ENCODE measurements at regions not wholly inside any gene's neighbourhood (a gene's known extent, or its start where the extent isn't known, plus 50 kb on each side); places are given as distances from the start of the nearest gene placed in this dataset.
A peak's percentile ranks its signal among the peaks of the same experiment; 100 is the strongest.

DNA sequence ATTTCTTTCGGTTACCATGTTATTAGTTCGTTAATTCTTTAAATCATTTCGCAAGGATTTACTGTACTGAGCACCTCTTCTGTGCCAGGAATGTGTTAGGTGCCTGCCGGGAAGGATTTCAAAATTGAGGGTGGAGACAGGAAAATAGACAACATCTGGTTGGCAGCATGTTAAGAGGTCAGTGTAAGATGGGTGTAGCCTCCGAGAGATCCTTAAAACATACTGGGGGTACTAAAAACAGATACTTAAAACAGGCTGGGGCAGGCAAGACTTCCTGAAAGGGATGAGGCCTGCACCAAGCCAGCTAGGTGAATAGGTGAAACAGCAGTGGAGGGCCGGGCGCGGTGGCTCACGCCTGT lies 178.0 kb upstream of the SGK1 start:
- no peak for DNase-seq (ENCODE audit: low spot score)

DNA sequence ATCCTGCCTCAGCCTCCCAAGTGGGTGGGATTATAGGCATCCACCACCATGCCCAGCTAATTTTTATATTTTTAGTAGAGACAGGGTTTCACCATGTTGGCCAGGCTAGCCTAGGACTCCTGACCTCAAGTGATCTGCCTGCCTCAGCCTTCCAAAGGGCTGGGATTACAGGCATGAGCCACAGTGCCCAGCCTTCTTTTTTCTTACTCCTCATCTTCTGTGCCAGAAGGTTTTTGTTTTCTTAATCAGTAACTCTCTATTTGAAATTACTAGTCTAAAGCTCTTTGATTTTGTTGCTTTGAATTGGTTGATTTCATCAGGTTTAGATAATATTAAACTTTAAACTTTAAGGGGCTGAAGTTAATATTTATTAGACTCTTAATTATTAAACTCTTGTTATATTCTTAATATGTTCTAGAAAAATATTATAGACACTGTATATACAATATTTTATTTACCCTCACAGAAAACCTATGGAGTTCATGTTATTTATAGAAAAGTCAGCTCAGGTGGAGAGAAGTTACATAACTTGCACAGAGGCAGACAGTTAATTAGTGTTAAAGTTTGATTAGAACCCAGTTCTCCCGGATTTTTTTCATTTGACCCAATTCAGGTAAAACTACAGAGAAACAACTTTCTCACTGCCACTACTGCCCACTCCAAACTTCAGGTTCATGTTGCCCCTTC lies 177.4 kb upstream of the SGK1 start:
- DNase-seq (ENCODE audit: low spot score) = no peak

DNA sequence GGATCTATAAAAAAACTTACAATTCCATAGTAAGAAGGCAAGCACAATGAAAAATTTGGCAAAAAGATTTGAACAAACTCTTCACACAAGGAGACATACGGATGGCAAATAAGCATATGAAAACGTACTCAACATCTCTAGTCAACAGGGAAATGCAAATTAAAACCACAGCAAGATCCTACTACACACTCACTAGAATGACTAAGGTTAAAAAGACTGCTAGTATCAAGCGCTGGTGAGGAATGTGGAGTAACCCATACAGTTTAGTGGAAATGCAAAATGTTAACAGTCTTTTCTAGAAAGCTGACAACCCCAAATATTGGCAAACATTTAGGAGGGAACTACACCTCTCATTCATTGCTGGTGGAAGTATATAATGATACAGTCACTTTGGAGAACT lies 175.9 kb upstream of the SGK1 start:
- DNase-seq (ENCODE audit: low spot score) = no peak

DNA sequence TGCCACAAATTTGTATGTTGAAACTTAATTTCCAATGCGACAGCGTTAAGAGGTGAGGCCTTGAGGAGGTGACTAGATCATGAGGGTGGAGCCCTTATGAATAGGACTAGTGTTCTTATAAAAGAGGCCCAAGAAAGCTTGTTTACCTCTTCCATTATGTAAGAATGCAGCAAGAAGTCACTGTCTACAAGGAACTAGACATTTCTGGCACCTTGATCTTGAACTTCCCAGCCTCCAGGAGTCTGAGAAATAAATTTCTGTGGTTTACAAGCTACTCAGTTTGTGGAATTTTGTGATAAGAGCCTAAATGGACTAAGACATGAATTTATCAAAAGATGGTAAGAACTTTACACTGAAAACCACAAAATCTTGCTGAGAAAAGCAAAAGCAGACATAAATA lies 173.6 kb upstream of the SGK1 start:
- peak; percentile 59 for DNase-seq (ENCODE audit: low spot score)

DNA sequence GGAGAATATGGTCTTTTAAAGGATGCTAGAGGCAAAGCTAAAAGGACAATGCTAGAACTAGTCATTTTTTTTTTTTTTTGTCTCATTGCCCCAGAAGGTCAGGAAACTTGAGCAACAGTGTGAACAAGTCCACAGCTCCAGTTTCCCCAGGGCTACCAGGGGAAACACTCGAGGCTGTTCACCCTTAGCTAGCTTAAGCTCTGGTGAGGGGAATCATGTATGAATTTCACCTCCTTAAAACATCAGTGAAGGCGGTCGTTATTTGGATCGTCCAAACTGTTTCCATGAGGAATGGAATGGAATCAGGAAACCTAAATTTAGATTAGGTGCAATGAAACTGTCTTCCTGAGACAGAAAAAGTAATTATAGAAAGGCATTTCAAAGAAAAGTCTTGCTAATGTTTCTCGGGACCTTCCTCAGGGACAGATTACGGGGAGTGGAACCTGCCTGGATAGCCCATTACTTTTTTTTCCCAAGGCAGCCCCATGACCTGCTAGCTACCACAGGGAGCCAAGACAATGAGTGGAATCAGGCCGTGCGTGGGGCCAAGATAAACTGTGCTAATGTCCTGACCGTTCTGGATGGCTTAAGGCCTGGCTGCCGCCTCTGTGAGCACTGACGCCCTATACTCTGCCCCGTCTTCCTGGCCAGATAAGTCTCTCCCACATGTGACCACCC lies 164.8 kb upstream of the SGK1 start:
- no peak for DNase-seq (ENCODE audit: low spot score)

DNA sequence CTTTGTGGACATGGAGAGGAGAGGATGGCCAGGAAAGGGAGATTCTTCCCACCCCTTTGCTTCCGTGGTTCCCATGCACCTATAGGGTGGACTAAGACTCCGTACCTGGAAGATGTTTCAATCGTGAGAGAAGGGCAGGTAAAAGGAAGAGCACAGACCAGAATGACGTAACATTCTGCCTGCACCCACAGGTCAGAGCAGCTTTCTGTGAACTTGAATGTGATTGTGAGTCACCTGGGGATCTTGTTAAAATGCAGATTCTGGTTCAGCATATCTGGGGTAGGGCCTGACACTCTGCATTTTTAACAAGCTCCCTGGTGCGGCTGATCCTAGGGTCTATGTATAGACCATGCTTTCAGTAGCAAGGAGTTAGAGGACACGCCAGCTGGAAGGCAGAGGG lies 164.1 kb upstream of the SGK1 start:
- no peak for DNase-seq (ENCODE audit: low spot score)

DNA sequence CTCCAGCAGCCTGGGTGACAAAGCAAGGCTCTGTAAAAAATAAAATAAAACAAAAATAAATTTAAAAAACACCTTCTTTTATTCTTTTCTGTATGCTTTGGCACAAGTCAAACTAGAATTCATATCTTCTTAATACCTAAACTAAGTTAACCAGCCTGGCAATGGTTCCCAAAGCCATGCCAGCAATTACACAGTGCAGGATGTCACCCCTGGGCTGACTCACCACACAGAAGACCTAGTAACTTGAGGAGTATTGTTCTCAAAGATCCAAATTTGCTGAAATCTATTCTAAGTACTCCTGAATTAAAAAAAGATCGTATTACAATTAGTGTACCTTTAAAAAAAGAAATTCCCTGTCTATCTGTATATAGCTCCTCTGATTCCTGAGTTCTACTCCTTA lies 162.7 kb upstream of the SGK1 start:
- no peak for DNase-seq (ENCODE audit: low spot score)

DNA sequence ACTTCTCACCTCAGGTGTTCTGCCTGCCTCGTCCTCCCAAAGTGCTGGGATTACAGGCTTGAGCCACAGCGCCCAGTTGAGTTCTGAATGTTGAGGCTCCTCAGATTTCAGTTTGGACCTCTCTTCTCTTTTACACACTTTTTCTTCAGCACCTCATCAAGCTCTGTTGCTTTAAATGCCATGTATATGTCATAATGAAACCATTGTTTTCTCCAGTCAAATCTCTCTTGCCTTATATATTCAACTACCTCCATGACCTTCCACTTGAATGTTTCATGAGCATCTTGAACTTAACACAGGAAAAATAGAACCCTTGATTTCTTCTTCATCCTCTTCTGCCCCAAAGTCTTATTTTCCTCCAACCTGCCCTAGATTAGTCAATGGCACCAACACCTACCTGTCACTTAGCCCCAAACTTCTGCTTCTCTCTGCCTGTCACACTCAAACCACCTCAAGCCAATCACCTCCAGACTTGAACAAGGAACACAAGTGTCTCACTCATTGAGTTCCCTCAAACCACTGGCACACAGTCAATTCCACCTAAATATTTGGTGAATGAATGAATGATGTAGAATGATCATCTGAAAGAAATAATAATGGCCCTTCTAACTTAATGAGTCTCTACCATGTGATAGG lies 161.0 kb upstream of the SGK1 start:
- no peak for DNase-seq (ENCODE audit: low spot score)

DNA sequence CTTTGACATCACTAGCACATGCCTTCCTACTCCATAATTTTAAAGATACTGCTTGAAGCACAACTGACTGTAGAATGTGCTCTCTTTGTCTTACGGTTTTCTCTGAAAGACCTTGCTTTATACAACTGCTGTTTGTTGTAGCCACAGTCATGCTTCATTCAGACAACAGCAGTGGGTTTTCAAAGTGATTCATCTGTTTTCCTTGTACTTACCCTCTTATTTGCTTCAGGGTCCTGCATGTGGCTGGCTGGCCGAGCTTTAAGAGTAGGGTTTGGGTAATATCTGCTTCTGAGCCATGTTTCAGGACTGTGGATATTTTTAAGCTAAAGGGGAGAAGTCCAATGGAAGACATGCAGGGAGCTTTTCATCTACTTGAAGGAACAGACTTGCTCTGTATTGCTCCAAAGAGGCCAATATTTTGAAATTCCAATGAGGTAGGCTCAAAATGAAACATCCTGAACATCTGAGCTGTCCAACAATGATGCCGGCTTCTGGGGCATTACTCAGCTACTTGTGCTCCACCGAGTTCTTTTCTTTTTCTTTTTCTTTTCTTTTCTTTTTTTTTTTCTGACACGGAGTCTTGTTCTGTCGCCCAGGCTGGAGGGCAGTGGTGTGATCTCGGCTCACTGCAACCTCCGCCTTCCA lies 160.2 kb upstream of the SGK1 start:
- no peak for DNase-seq (ENCODE audit: low spot score)

DNA sequence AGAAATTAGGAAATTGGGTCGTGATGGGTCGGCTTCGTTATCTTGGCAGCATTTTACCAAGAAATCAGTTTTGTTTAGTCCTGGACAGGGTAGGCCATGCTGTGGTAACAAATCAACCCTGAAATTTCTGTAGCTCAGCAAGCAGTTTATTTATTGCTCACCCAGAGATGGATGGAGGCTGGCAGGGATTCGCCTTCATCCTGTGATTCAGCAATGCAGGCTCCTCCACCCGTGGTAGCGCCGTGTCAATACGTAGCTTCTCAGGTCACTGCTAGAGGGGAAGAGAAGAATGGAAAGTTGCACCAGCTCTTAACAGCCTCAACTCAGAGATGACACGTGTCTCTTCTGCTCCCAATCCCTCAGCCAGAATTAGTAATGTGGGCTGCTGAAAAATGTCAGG lies 157.0 kb upstream of the SGK1 start:
- DNase-seq (ENCODE audit: low spot score) = no peak

DNA sequence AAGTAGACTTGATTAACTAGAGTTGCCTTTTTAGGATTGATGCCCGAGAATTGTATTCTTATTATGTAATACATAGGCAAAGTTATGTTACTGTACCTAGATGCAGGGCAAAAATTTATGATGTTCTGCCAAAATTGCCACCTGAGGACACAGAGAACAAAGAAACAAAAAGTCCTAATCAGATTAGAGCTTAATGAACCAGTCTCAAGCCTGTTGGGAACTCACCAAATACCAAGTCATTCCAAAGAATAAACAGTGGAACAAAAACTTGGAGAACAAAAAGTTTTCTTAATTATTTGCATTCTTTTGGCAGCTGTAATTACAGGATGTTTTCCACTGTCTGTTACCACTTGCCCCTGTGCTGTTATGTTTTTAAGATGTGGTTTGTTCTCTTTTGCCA lies 154.7 kb upstream of the SGK1 start:
- no peak for DNase-seq (ENCODE audit: low spot score)

DNA sequence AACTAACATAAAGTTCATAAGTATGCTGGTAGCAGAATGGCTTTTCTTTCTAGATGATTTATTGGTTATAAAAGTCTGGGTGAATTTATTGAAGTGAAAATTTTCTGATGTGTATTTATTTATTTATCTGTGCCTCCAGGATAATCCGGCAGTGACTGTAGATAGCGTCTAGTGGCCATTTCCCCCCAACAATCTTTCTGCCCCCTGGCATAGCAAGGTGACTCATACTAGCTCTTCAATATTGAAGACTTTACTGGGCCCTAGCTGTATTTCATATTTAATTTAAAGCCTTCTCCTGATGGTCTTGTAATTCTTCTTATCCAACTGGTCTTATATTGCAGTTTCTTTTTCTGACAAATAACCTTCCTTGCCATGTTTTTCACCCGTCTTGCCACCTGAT lies 154.1 kb upstream of the SGK1 start:
- DNase-seq (ENCODE audit: low spot score) = no peak

DNA sequence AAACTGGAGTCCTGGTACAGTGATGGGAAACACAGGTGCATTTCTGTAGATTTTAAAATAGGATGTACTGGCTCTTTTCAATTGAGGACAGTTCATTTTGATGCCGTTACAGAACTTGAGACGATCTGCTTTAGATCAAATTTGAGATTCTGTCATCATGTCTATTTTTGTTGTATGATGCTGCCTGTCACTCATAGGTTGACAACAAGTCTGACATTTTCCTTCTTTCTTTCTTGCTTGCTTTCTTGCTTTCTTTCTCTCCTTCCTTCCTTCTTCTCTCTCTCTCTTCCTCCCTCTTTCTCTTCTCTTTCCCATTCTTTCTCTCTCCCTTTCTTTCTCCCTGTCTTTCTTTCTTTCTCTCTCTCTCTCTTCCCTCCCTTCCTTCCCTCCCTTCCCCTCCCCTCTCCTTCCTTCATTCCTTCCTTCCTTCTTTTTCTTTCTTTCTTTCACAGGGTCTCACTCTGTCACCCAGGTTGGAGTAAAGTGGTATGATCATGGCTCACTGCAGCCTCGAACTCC lies 152.6 kb upstream of the SGK1 start:
- DNase-seq (ENCODE audit: low spot score) = no peak

DNA sequence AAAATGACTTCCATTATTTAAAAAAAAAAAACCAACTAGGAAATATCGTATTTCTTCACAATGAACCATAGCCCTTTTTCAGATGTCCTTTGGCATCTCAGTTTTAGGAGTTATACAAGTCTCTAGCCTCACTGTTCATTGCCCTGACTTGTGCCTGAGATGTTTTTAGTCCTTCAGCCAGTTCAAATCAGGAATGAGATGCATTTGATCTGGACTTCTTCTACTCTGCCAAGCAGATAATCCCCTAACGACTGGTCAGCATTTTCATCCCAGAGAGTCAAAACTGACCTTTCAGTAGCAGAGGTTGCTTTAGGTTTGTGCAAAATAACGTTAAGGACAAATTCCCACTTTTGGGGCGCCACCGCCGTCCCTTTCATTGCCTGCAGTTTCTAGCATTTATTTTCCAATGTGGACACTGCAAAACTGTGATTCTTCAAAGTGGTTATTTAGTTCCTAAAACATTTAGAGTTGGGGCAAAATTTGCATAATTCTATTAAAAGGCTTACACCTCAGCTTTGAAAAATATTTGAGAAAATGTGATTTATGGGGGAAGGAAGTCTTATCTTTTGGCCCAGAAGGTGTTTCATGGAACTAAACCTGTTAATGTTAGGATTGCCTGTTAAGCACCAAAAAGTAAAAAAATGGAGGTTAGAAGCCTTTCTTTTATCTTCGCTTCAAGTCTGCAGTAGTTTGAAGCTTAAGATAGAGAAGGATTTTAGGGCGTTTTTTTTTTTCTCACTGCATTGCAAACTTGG lies 152.0 kb upstream of the SGK1 start:
- DNase-seq (ENCODE audit: low spot score) = no peak

DNA sequence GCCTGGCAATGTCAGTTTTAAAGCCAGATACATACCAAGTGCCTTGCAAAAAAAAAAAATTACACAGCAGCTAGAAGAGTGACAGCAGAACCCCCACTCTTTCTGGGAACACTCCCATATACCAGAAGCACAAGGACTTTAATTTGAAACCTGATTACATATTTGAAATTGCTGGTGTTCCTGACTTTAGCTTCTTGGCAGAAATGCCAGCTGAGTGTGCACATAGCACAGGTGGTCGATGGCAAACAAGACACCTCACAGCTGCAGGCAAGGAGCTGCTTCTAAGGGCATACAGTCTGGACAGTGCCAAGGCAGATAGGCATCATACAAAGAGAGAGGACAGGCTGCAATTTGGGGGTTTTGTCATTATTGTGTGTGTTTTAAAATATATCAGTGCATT lies 150.7 kb upstream of the SGK1 start:
- DNase-seq (ENCODE audit: low spot score) = no peak

DNA sequence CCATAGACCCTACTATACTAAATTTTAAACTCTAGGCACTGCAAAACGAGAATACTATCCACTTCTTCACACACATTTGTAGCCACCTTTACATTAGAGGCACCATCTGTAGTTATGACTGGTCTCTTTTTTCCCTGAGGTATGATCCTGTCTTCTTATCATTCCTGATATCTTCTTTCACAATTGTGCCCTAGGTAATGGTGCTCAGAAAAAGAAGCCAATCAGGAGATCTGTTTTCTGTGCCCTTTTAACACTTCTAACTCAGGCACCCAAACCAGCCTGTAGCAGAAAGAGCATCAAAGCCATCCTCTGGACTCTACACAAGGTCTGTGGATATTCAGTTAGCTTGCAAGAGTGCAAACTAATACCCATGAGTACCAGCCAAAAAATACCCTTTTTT lies 149.7 kb upstream of the SGK1 start:
- no peak for DNase-seq (ENCODE audit: low spot score)

DNA sequence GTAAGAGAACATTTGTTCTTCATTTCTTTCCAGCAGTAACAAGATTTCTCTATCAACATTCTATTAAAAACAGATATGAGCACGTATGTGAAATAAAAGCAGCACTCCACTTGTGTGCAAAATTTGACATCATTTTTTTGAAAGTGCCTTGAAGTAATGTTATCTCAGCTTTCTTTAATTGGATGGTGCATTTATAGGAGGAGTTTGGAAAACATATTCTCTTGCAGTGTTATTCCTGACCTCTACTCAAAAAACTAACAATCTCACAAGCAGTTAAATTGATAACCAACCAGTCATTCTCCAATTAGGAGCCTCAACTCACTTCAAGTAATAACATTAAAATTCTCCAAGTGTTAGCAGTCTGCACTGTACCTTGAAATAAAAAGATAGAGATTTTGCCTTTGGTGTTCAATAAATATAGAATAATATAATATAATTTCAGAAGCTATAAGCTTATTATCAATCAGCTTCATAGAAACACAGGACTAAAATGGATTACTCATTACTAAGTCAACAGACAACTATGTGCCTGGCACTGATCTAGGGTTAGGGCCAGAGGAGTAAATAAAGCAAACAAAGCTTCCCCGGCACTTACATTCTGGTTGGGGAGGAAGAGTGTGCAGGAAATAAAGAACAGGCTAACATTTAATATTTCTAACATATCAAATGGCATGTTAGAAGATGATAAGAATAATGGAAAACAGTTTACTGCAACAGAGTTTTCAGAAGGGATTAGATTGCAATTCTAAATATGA lies 149.0 kb upstream of the SGK1 start:
- DNase-seq (ENCODE audit: low spot score) = no peak

DNA sequence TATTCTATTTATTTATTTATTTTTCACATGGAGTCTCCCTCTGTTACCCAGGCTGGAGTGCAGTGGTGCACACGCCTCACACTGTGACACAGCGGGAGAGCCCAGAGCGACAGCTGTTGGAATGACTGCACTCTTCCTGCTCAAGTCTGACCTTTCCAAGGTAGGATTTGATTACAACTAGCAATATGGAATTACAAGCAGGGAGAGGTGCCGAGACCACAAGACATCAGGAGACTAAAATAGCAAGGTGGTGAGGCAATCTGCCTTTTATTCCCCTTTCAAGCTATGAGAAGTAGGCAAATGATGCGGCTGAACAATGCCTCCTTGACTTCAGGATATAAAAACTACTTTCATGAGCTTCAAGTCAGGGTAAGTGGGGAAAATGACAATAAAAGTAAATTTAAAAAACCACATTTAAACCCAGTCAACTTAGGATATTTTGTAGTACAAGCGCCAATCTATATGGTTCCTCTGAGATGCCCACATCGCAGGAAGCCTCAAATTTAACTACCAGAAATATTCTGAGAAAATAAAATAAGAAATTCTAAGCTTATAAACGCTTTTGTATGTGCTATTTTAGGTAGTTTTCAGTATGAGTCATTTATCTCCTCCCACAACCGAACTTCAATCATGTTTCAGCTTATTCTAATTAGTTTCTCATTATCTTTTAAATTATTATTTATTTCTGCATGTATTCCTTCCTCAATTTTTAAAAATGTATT lies 146.9 kb upstream of the SGK1 start:
- peak; percentile 85 for DNase-seq (ENCODE audit: low spot score)

DNA sequence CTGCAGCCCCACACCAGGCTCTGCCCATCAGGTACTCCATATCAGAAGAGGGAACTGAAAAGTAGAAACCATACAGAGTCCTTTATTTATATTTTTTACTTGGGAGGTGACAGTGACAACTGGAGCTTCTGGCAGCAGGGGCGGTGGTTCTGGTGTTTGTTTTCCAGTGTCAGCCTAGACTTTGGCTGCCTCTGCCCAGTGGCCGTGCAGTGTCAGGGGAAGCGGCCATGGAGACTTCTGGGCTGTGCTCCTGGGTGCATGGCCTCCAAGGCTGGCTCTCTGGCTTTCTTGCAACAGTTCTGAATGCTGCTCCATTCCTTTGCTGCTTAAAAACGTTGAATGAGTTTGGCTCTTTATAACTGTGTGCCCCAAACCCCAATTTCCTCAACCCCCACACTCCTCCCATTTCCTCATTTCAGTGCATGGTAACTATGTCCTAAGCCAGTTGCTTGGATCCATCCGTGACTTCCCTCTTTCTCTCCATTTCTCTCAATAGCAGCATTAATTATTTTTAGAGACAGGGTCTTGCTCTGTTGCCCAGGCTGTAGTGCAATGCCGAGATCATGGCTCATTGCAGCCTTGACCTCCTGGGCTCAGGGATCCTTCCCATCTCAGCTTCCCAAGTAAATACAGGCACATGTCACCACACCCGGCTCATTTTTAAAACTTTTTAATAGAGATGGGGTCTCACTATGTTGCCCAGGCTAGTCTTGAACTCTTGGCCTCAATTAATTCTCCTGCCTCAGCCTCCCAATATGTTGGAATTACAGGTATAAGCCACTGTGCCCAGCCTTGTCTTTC lies 141.1 kb upstream of the SGK1 start:
- no peak for DNase-seq (ENCODE audit: low spot score)

DNA sequence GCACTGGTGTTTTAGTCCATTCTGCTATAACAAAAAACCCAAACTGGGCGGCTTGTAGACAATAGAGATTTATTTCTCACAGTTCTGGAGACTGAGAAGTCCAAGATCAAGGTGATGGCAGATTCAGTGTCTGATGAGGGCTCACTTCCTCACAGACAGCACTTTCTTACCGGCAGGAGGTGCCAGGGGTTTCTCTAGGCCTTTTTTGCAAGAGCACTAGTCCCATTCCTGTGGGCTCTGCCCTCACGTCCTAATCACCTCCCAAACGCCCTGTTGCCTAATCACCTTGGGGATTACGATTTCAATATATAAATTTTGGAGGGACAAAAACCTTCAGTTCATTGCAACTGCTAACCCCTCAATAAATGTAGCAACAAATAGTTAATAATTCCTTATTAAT lies 140.0 kb upstream of the SGK1 start:
- DNase-seq (ENCODE audit: low spot score) = no peak
